PFSK-1 (cell line): ENCODE measurements at regions not wholly inside any gene's neighbourhood (a gene's known extent, or its start where the extent isn't known, plus 50 kb on each side); places are given as distances from the start of the nearest gene placed in this dataset.

Experiments used
- FOXP2 ChIP-seq: optimal IDR thresholded peaks from 2 replicates; pipeline ENCODE3; 2011; ENCODE audit warnings: borderline replicate concordance, control low read depth, inconsistent platforms; ENCODE audit not compliant: insufficient read depth; ENCODE audit errors: extremely low read length, extremely low read depth
- POLR2AphosphoS5 ChIP-seq: IDR thresholded peaks from 2 replicates; pipeline ENCODE4 v1.6.1; 2012; ENCODE audit warnings: low read depth, mild to moderate bottlenecking, control low read depth, low read length, moderate library complexity
- REST ChIP-seq, 2 experiments: IDR thresholded peaks; 2 replicates each; pipeline versions ENCODE4 v1.6.1 to v1.8.0; 2011 to 2012; ENCODE audit warnings: low read depth in 2 of 2, low read length in 2 of 2, control low read depth in 1 of 2, inconsistent platforms in 1 of 2, mild to moderate bottlenecking in 1 of 2, moderate library complexity in 1 of 2; ENCODE audit not compliant: insufficient read depth in 1 of 2
- SIN3A ChIP-seq: IDR thresholded peaks from 2 replicates; pipeline ENCODE4 v1.6.1; 2012; ENCODE audit warnings: mild to moderate bottlenecking, low read length, moderate library complexity, borderline replicate concordance; ENCODE audit not compliant: insufficient read depth
- TAF1 ChIP-seq: IDR thresholded peaks from 2 replicates; pipeline ENCODE4 v1.6.1; 2012; ENCODE audit warnings: low read length, control low read depth, borderline replicate concordance; ENCODE audit not compliant: insufficient read depth

DNA sequence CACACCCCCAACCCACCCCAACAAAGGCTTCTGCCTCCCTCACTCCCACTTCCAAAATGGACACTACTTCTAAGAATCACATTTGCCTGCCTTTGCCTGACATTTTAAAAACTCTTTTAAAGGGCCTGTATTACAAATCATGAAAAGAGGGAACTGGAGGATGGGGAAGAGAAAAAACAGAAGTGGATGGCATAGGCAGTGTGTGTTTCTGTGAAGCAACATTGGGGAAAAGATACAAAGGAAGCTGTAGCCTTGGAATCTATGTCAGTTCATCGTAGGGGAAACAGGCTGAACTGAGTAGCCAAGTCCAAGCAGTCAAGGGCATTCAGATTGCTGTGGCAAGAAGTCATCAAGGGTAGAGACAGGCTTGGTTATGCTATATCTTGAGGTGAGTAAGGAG lies 273.9 kb downstream of the BTG1 start:
- no peak for TF ChIP-seq SIN3A
- no peak for TF ChIP-seq POLR2AphosphoS5
- no peak for TF ChIP-seq TAF1
- no peak for TF ChIP-seq REST (IDR thresholded peaks at IDR 0.05; ENCODE audit: insufficient read depth in 1 of 2, low read depth in 2 of 2, low read length in 2 of 2)
- no peak for TF ChIP-seq FOXP2
